Ovary (tissue), 3 donors: ENCODE measurements at regions not wholly inside any gene's neighbourhood (a gene's known extent, or its start where the extent isn't known, plus 50 kb on each side); places are given as distances from the start of the nearest gene placed in this dataset.

Source experiments
- CTCF ChIP-seq, 3 donors: fragments of 450-650 bp in 2 of 3; fragments of 200-600 bp in 1 of 3; IDR thresholded peaks; one replicate each; pipeline versions ENCODE4 v1.5.1 to v1.8.0; 2016 to 2022; ENCODE audit warnings: antibody characterized with exemption in 3 of 3, mild to moderate bottlenecking in 1 of 3
- POLR2A ChIP-seq: fragments of 450-650 bp; IDR thresholded peaks from one replicate; pipeline ENCODE4 v1.6.1; 2017; ENCODE audit warnings: antibody characterized with exemption, mild to moderate bottlenecking, moderate library complexity
- donor health status: DM: no; HTN: no; CAD: no.

- TF ChIP-seq CTCF (IDR thresholded peaks at IDR 0.05) (no peak), POLR2A (no peak)
Observed at GRCh38 chr12:87074781-87075180, 818.6 kb upstream of the MGAT4C start.
